ENCODE measurements at regions not wholly inside any gene's neighbourhood (a gene's known extent, or its start where the extent isn't known, plus 50 kb on each side); places are given as distances from the start of the nearest gene placed in this dataset.

DNA sequence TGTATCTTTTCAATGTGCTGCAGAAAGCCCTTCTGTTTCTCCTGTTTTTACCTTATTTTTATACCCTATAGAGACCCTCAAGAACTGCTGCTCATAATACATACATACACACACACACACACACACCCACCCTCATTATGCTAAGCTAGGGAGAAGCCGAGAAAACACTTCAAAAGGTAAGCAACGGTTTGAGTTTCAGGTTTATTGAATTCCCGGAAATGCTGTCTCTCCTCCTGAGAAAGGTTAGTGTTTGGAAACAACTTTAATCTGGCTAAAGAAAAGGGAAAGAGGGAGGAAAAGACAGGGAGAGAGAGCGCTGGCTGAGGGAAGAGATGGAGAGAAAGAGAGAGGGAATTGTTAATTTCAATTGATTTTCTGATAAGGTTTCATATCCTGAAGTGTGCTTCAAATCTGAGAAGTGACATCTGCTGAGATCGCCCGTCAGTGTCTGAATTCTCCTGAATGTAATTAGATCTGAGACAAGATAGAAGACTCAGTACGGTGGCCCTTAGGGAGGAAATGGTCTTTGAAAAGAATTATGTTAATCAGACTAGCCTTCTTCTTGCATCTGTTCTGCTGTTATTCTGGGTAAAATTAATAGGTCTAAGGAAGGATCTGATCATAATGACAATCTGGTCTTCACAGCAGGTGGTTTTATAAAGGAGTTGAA, 169.1 kb downstream of the NXPE2 start:
- intact Hi-C loops (cut with DNase I) = no loop called here
- DNase-seq (ENCODE audit: low spot score) = no peak

DNA sequence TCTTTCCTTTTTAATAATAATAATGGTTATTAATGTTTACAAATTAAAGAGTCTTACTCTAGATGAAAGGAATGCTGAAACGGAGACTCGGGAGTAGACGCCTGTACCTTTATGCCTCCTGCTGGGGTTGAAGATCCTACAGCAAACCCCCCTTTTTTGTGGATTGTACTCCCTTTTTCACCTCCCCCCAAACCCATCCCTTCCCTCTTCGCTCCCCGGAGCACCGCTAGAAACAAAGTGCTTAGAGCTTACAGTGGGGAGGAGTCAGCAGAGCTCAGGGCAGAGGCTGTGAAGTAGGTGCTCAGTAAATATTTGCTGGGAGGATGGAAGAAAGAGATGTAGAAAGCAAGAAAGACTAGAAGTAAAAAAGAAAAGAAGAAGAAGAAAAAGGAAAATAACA, 169.7 kb downstream of the NXPE2 start:
- DNase-seq (ENCODE audit: low spot score) = no peak
- intact Hi-C loops (cut with DNase I) = no loop called here

DNA sequence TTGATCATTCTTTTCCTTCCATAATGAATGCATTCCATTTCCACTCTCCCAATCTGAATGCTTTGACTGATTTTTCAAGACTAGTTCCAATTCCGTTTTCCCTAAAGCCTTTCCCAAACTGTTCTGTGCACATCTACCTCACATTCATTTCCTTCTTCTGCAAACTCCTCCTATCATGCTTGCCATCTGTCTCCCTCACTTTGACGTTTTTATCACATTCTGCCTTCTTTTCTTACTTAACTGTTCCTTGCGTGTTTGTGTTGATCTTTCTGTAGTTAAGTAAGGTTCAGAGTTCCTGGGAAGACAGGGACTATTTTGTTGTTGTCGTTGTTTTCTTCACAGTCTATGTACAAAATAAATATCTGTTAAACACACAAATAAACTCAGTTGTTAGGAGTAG, 179.0 kb downstream of the NXPE2 start:
- intact Hi-C loops (cut with DNase I) = no loop called here
- DNase-seq (ENCODE audit: low spot score) = no peak

DNA sequence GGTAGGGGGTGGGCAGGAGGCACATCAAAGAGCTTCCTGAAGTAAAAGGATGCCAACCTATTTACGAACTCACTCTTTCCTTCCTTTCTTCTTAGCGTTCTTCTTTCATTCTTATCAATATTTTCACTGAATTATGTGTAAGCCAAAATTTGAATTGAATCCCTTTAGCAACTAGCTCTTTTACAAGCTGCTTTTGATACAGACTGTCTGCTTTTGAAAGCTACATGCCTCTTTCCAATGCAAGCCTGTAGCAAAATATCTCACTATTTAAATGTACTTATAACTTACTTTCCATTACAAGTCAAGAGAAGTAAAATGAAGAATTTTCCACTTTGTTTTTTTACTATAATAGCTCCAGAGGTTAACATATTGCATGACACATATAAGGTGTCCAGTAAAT, 186.6 kb downstream of the NXPE2 start:
- no peak for DNase-seq (ENCODE audit: low spot score)
- intact Hi-C loops (cut with DNase I) = no loop called here

DNA sequence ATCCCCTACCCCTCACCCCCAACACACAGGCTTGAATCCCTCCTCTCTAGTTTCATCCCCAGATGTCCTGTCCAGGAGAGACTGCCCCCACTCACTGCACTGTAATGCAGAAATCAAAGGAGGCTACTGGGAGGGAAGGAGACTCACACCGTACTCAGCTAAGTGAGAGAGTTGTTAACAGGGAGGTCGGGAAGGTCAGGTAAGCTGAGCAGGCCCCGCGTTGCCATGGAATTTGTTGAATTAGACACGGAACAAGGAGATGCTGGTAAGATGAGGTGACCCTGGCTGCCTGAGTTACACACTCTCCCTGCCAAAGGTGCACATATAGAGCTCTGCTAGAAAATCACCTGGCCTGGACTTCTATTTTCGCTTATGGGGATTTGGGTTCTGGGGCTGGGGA, 197.9 kb downstream of the NXPE2 start:
- no peak for DNase-seq (ENCODE audit: low spot score)
- intact Hi-C loops (cut with DNase I) = loop anchor here in 1 of 2 donors (10.0 kb wide), 1 partner anchor 1711 kb away; no protein-coding TSS in a partner anchor

DNA sequence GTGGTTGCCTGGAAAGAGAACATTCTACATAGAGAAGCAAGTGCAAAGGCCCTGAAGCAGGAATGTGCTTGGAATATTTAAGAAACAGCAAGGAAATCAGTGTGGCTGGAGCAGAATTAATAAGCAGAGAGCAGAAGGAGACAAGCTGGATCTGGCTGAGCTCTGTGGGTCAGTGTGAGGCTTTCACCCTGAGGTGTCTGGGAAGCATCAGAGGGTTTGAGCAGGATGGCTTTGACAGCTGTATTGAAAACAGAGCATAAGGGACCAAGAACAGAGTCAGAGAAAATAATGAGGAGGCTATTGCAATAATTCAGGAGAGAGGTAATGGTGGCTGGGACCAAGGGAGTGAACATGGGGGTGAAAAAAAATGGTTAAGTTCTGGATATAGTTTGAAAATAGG, 199.6 kb downstream of the NXPE2 start:
- intact Hi-C loops (cut with DNase I) = loop anchor here in 1 of 2 donors (10.0 kb wide), 1 partner anchor 1713 kb away; no protein-coding TSS in a partner anchor
- DNase-seq (ENCODE audit: low spot score) = no peak

DNA sequence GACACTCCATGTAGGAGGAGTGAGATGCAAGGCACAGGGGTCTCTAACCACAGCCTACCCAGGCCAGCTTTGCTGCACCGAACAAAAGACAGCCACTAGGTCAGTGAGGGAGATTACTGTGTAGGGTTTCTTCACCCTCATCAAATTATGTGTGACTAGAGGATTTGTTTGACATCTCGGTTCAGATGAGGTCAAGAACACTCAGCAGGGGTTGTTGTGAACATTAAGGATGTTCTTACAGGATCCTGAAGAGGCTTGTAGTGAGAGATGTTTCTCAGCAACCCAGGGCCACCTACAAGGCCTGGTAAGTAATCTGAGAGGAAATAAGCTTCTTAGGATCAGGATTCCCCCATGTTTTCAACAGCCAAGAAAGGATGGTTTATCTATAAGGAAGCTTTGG, 202.1 kb downstream of the NXPE2 start:
- no peak for DNase-seq (ENCODE audit: low spot score)
- intact Hi-C loops (cut with DNase I) = no loop called here

- intact Hi-C loops (cut with DNase I) = no loop called here
- no peak for DNase-seq (ENCODE audit: low spot score)
These were observed 205.1 kb downstream of the NXPE2 start for GRCh38 chr11:114883472-114883871.

- intact Hi-C loops (cut with DNase I) = loop anchor here in 1 of 2 donors (5.0 kb wide), 1 partner anchor 61 kb away; no protein-coding TSS in a partner anchor
- no peak for DNase-seq (ENCODE audit: low spot score)
These were observed 208.4 kb downstream of the NXPE2 start for GRCh38 chr11:114886644-114887265.

- intact Hi-C loops (cut with DNase I) = loop anchor here in 1 of 2 donors (5.0 kb wide), 1 partner anchor 58 kb away; no protein-coding TSS in a partner anchor
- DNase-seq (ENCODE audit: low spot score) = no peak
These were observed 211.3 kb downstream of the NXPE2 start for GRCh38 chr11:114889594-114890011.

DNA sequence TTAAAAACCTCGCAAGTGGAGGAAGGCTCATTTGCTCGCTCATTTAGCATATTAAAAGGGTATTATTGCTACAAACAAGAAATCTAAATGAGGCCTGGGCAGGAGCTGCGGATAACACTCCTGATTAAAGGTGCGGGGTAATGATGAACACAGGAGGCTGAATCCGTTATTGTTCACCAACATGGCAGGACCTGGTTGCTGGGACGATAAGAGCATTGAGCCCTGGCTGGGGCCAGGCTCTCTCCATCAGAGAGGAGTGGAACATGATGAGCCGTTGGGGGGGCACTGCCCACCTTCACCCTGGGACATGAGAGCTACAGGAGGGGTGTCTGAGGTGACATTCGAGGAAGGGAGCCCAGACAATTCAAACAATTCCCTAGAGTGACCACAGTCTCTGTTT, 211.7 kb downstream of the NXPE2 start:
- intact Hi-C loops (cut with DNase I) = no loop called here
- no peak for DNase-seq (ENCODE audit: low spot score)

- DNase-seq (ENCODE audit: low spot score) = no peak
- intact Hi-C loops (cut with DNase I) = no loop called here
These were observed 213.6 kb downstream of the NXPE2 start for GRCh38 chr11:114891911-114892310.

DNA sequence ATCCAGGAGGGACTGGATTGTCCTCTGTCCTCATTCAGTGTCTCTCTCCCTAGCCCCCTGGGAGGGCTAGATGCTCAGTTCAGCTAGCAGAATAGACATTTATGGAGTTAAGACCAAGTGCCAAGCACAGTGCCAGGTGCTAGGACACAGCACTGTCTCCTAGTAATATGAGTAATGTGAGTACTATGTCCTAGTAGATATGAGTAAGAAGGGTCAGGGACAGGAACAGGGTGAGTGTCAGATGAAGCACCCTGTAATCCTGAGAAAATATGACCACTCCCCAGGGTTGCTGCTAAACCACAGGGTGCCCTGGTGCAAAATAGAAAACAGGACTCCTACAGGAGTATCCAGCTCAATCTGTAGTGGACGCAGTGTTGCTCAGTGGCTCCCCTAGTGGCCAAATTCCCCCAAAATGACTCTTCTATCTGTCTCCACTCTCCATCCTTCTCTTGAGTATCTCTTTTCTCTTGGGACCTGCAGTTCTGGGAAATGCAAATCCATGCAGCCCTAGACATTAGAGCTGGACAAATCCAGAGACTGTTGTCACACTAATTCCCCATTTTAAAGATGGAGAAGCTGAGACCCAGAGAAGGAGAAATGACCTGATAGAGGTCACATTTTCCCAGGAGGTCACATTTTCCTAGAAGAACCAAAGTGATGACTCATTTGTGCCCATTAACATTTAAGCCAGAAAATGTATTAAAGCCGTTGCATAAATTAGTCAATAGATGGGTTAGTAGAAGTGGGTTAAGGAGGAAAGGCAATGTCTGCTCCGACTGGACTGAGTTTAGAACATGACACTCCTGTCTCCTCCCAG, 214.3 kb downstream of the NXPE2 start:
- intact Hi-C loops (cut with DNase I) = no loop called here
- DNase-seq (ENCODE audit: low spot score) = no peak

DNA sequence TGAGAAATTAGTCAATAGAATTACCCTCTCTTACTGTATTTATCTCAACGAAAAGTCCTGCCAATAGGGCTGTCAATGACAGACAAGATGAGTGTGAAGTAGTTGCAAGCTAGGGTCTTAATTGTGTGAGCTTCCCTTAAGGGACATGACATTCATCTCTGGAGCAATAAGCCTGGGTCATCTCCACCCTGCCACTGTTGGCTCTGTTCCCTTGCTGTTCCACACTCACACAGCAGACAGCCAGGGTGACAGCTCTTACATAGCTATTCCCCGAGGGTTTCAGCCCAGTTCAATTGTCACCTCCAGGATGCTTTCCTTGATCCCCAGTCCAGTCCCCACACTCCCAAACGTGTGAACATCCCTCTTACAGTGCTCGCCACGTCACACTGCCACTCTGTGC, 215.0 kb downstream of the NXPE2 start:
- intact Hi-C loops (cut with DNase I) = no loop called here

GRCh38 chr11:114896594-114896993, 218.3 kb downstream of the NXPE2 start:
- intact Hi-C loops (cut with DNase I) = no loop called here
- no peak for DNase-seq (ENCODE audit: low spot score)

More for the DNA sequence above, 215.0 kb downstream of the NXPE2 start:
- no peak for DNase-seq (ENCODE audit: low spot score)

DNA sequence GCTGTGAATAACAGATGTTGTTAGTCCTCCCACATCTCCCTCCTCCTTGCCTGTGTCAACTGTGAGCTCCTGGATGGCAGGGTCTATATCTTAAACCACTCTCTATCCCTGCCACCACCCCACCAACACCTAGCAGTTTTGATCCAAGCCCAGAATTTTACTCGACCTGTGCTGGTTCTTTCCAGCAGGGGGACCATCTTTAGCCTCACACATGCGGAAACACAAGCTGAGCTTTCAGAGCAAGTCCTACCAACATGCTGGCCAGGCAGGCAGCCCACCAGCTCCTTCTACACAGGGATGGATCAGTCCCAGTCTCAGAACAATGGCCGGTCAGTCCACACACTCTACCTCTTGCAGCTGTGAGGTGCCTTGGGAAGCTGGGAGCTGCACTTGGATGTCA, 231.5 kb downstream of the NXPE2 start:
- intact Hi-C loops (cut with DNase I) = no loop called here
- DNase-seq (ENCODE audit: low spot score) = no peak

DNA sequence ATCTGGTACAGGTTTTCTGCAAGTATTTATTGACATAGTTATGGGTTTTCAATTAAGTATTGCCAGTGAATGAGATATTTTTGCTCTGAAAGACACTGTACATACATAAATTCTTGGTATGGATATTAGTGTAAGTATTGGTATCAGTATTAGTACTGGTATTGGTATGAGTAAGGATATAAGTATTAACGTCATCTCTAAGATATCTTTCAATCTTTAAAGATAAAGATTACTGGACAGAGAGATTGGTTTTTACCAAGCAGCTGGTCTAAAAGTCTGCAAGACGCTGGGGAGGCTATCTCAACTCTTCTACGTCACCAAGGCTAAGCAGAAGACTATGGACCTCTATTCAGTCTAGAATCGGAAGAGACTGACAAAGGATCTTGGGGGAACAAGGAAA, 234.5 kb downstream of the NXPE2 start:
- intact Hi-C loops (cut with DNase I) = no loop called here
- no peak for DNase-seq (ENCODE audit: low spot score)

GRCh38 chr11:114914231-114915005, 236.1 kb downstream of the NXPE2 start:
- DNase-seq (ENCODE audit: low spot score) = no peak

More at GRCh38 chr11:114914231-114915005, 236.1 kb downstream of the NXPE2 start:
- intact Hi-C loops (cut with DNase I) = no loop called here
